IMR-90 (cell line): ENCODE measurements at regions not wholly inside any gene's neighbourhood (a gene's known extent, or its start where the extent isn't known, plus 50 kb on each side); places are given as distances from the start of the nearest gene placed in this dataset.

ENCODE experiments used
- ATAC-seq: fragments of 200-7000 bp; cut with Tn5 transposase; 2 replicates; pipeline ENCODE4 v1.9.1; 2020; ENCODE audit warnings: low read depth, mild to moderate bottlenecking, moderate library complexity
- BruUV-seq: library from RNA; stranded (reverse); fragments of 400-500 nt; replicated peaks from 2 replicates; lab custom pipeline; 2021; lab: Mats Ljungman, UMichigan
- CTCF ChIA-PET: fragments of 300-600 bp; formaldehyde crosslinking; extraction: SDS; loops from one replicate; lab custom pipeline; 2021; ENCODE audit warnings: antibody characterized with exemption; lab: Yijun Ruan, JAX
- POLR2A ChIA-PET: fragments of 300-600 bp; sonication (Branson Sonifier 250); formaldehyde crosslinking; loops from one replicate; lab custom pipeline; 2022; ENCODE audit warnings: antibody characterized with exemption; ENCODE audit not compliant: unreplicated experiment; lab: Charles Lee
- DNase-seq: peaks from one replicate; pipeline ENCODE4 v3.0.0; 2013
- H2AFZ ChIP-seq: replicated peaks from 2 replicates; pipeline ENCODE3; 2013; ENCODE audit warnings: low read length, mild to moderate bottlenecking; ENCODE audit not compliant: poor library complexity
- H2AK5ac ChIP-seq: 2 replicates; pipeline ENCODE4 v1.6.1; 2013; ENCODE audit warnings: low read depth, low read length, inconsistent platforms
- H2AK9ac ChIP-seq: replicated peaks from 2 replicates; pipeline ENCODE3; 2013; ENCODE audit warnings: mild to moderate bottlenecking, low read depth, low read length, moderate library complexity; ENCODE audit not compliant: poor library complexity
- H2BK120ac ChIP-seq: 2 replicates; pipeline ENCODE4 v1.6.1; 2013; ENCODE audit warnings: low read depth, low read length, inconsistent platforms
- H2BK15ac ChIP-seq: 3 replicates; pipeline ENCODE4 v1.6.1; 2013; ENCODE audit warnings: low read depth, low read length, inconsistent platforms
- H2BK20ac ChIP-seq: 2 replicates; pipeline ENCODE4 v1.6.1; 2013; ENCODE audit warnings: low read depth, mild to moderate bottlenecking, inconsistent platforms, low read length, moderate library complexity
- H2BK5ac ChIP-seq: 2 replicates; pipeline ENCODE4 v1.6.1; 2013; ENCODE audit warnings: mild to moderate bottlenecking, low read depth, low read length, inconsistent platforms; ENCODE audit not compliant: poor library complexity, severe bottlenecking
- H3K14ac ChIP-seq: replicated peaks from 2 replicates; pipeline ENCODE4 v1.6.1; 2013; ENCODE audit warnings: low read depth, low read length, inconsistent platforms
- H3K18ac ChIP-seq: 2 replicates; pipeline ENCODE4 v1.6.1; 2013; ENCODE audit warnings: low read depth, low read length, control low read depth
- H3K23ac ChIP-seq: 2 replicates; pipeline ENCODE4 v1.6.1; 2013; ENCODE audit warnings: low read depth, low read length, inconsistent platforms
- H3K27ac ChIP-seq: 2 replicates; pipeline ENCODE4 v1.5.1; 2013; ENCODE audit warnings: mild to moderate bottlenecking, control low read depth, low read length; ENCODE audit not compliant: insufficient read depth
- H3K27me3 ChIP-seq: 2 replicates; pipeline ENCODE4 v1.6.1; 2013; ENCODE audit warnings: low read length; ENCODE audit not compliant: control insufficient read depth, insufficient read depth
- H3K36me3 ChIP-seq: 2 replicates; pipeline ENCODE4 v1.6.1; 2013; ENCODE audit warnings: low read length, mixed read lengths; ENCODE audit not compliant: control insufficient read depth, insufficient read depth
- H3K4ac ChIP-seq: 2 replicates; pipeline ENCODE4 v1.6.1; 2013; ENCODE audit warnings: low read depth, low read length, inconsistent platforms
- H3K4me1 ChIP-seq: 2 replicates; pipeline ENCODE4 v1.6.1; 2013; ENCODE audit warnings: low read length, mixed read lengths; ENCODE audit not compliant: control insufficient read depth, insufficient read depth
- H3K4me2 ChIP-seq: 2 replicates; pipeline ENCODE4 v1.6.1; 2013; ENCODE audit warnings: low read depth, mild to moderate bottlenecking, control low read depth, low read length, moderate library complexity
- H3K4me3 ChIP-seq: 2 replicates; pipeline ENCODE4 v1.5.1; 2013; ENCODE audit warnings: low read depth, mild to moderate bottlenecking, control low read depth, low read length, moderate library complexity; ENCODE audit not compliant: insufficient read depth
- H3K56ac ChIP-seq: 2 replicates; pipeline ENCODE4 v1.6.1; 2013; ENCODE audit warnings: low read length, inconsistent platforms; ENCODE audit not compliant: insufficient read depth; ENCODE audit errors: extremely low read depth
- H3K79me1 ChIP-seq, 2 experiments: 2 replicates each; pipeline ENCODE4 v1.6.1; 2013; ENCODE audit warnings: low read length in 2 of 2, inconsistent platforms in 1 of 2, low read depth in 1 of 2
- H3K9ac ChIP-seq: 2 replicates; pipeline ENCODE4 v1.6.1; 2013; ENCODE audit warnings: low read depth, low read length, control low read depth
- H3K9me1 ChIP-seq: 2 replicates; pipeline ENCODE4 v1.6.1; 2013; ENCODE audit warnings: low read length, inconsistent platforms; ENCODE audit not compliant: insufficient read depth
- H3K9me3 ChIP-seq: 2 replicates; pipeline ENCODE4 v1.6.1; 2013; ENCODE audit warnings: low read length; ENCODE audit not compliant: control insufficient read depth, insufficient read depth
- H4K20me1 ChIP-seq: 2 replicates; pipeline ENCODE4 v1.6.1; 2013; ENCODE audit warnings: low read length, inconsistent platforms; ENCODE audit not compliant: insufficient read depth
- H4K5ac ChIP-seq: 2 replicates; pipeline ENCODE4 v1.6.1; 2013; ENCODE audit warnings: mild to moderate bottlenecking, low read depth, low read length, control low read depth
- H4K8ac ChIP-seq, 2 experiments: 2 replicates each; pipeline ENCODE4 v1.6.1; 2013; ENCODE audit warnings: low read depth in 2 of 2, low read length in 2 of 2, control low read depth in 1 of 2, inconsistent platforms in 1 of 2
- H4K91ac ChIP-seq: 2 replicates; pipeline ENCODE4 v1.6.1; 2013; ENCODE audit warnings: low read depth, low read length, inconsistent platforms; ENCODE audit not compliant: insufficient read depth
- BHLHE40 ChIP-seq: fragments of 150-350 bp; IDR thresholded peaks from 2 replicates; pipeline ENCODE4 v1.6.1; 2016; ENCODE audit warnings: mild to moderate bottlenecking, low read depth, low read length
- CEBPB ChIP-seq: IDR thresholded peaks from 2 replicates; pipeline ENCODE4 v1.6.1; 2012; ENCODE audit warnings: low read depth, low read length, improper control_type of control experiment
- CHD1 ChIP-seq: IDR thresholded peaks from 2 replicates; pipeline ENCODE4 v1.6.1; 2012; ENCODE audit warnings: low read depth, low read length, improper control_type of control experiment
- FOS ChIP-seq: fragments of 150-350 bp; IDR thresholded peaks from 2 replicates; pipeline ENCODE4 v1.6.1; 2016; ENCODE audit warnings: low read depth, low read length
- MAFK ChIP-seq: IDR thresholded peaks from 2 replicates; pipeline ENCODE4 v1.6.1; 2012; ENCODE audit warnings: low read depth, low read length, improper control_type of control experiment
- MAZ ChIP-seq: IDR thresholded peaks from 2 replicates; pipeline ENCODE4 v1.6.1; 2012; ENCODE audit warnings: low read depth, mild to moderate bottlenecking, low read length, improper control_type of control experiment, moderate library complexity, borderline replicate concordance
- MXI1 ChIP-seq: IDR thresholded peaks from 2 replicates; pipeline ENCODE4 v1.6.1; 2012; ENCODE audit warnings: low read depth, mild to moderate bottlenecking, low read length, moderate library complexity, borderline replicate concordance
- NFE2L2 ChIP-seq: fragments of 150-350 bp; IDR thresholded peaks from 2 replicates; pipeline ENCODE4 v1.6.1; 2016; ENCODE audit warnings: low read depth, mild to moderate bottlenecking, low read length
- POLR2A ChIP-seq: IDR thresholded peaks from 2 replicates; pipeline ENCODE4 v1.6.1; 2012; ENCODE audit warnings: mild to moderate bottlenecking, low read depth, low read length
- RAD21 ChIP-seq: IDR thresholded peaks from 2 replicates; pipeline ENCODE4 v1.6.1; 2012; ENCODE audit warnings: low read length, improper control_type of control experiment
- RCOR1 ChIP-seq: IDR thresholded peaks from 2 replicates; pipeline ENCODE4 v1.6.1; 2012; ENCODE audit warnings: mild to moderate bottlenecking, low read length, improper control_type of control experiment; ENCODE audit not compliant: insufficient replicate concordance
- RFX5 ChIP-seq: IDR thresholded peaks from 2 replicates; pipeline ENCODE4 v1.8.0; 2012; ENCODE audit warnings: low read depth, mild to moderate bottlenecking, low read length, moderate library complexity
- SMC3 ChIP-seq: fragments of 150-350 bp; IDR thresholded peaks from 2 replicates; pipeline ENCODE4 v1.6.1; 2016; ENCODE audit warnings: low read depth, mild to moderate bottlenecking, antibody characterized with exemption, low read length, moderate library complexity
- USF2 ChIP-seq: fragments of 150-350 bp; IDR thresholded peaks from 2 replicates; pipeline ENCODE4 v1.6.1; 2017; ENCODE audit warnings: mild to moderate bottlenecking, antibody characterized with exemption, low read length, low read depth
- WGBS, 2 experiments: methylation state at CpG; one replicate each; pipeline versions ENCODE4 v1.1.5 to v1.1.7; 2013; ENCODE audit warnings: missing lambda C conversion rate in 2 of 2; ENCODE audit not compliant: insufficient read length in 1 of 2; ENCODE audit errors: extremely low coverage in 2 of 2; 5-methylcytosine and 5-hydroxymethylcytosine counted together
- dilution Hi-C: fragments of 300-500 bp; cut with HindIII; formaldehyde crosslinking; loops from one replicate; pipeline ENCODE4 v1.14.3; 2018; ENCODE audit warnings: low sequenced_read_pairs; ENCODE audit not compliant: unreplicated experiment
- in situ Hi-C: fragments of 300-500 bp; cut with MboI; formaldehyde crosslinking; loops from 3 replicates; pipeline ENCODE4 v1.14.3; 2019; ENCODE audit warnings: low sequenced_read_pairs, inconsistent platforms, mixed read lengths
- intact Hi-C: fragments of 100-400 bp; cut with micrococcal nuclease; formaldehyde crosslinking; loops from 2 replicates; pipeline ENCODE4 v1.10.0; 2022
- TF ChIP-seq, protein P1 (sequence below): conservative IDR thresholded peaks from 2 replicates; pipeline ENCODE4 v1.5.1; 2012; ENCODE audit warnings: mild to moderate bottlenecking, low read depth, low read length, improper control_type of control experiment
- TF ChIP-seq, protein P2 (sequence below): fragments of 150-350 bp; IDR thresholded peaks from 2 replicates; pipeline ENCODE4 v1.6.1; 2016; ENCODE audit warnings: low read depth, mild to moderate bottlenecking, low read length, moderate library complexity, borderline replicate concordance

DNA sequence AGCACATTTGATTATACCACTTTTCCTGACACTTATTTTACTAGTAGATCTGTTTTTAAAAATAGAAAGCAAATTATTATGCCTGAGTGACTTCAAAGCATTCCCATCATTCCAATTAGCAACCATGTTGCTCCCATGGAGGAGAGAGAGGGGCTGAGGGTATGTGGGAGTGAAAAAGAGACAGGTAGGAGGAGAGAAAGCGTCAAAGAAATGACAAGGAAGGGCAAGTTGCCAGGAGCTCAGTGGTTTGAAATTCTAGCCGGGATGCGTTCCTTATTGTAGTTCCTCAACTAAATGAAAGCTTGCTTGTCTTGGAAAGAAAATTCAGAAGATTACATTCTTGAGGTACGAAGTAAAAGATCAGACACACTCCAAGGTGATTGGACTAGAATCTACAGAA lies 92.4 kb upstream of the PKP2 start:
- H3K79me1 ChIP-seq, result no peaks in the 10 kb centered on the region
- no peak for DNase-seq
- no peaks in the 10 kb centered on the region for H3K27me3 ChIP-seq
- no peak overlapping the region for H3K9ac ChIP-seq
- no peak for TF ChIP-seq RAD21
- TF ChIP-seq NFE2L2, result no peak
- no peak for TF ChIP-seq RFX5
- no peak for TF ChIP-seq CHD1
- no peak for TF ChIP-seq RCOR1
- no peak for TF ChIP-seq BHLHE40
- no peak for TF ChIP-seq FOS
- TF ChIP-seq, protein P1, sequence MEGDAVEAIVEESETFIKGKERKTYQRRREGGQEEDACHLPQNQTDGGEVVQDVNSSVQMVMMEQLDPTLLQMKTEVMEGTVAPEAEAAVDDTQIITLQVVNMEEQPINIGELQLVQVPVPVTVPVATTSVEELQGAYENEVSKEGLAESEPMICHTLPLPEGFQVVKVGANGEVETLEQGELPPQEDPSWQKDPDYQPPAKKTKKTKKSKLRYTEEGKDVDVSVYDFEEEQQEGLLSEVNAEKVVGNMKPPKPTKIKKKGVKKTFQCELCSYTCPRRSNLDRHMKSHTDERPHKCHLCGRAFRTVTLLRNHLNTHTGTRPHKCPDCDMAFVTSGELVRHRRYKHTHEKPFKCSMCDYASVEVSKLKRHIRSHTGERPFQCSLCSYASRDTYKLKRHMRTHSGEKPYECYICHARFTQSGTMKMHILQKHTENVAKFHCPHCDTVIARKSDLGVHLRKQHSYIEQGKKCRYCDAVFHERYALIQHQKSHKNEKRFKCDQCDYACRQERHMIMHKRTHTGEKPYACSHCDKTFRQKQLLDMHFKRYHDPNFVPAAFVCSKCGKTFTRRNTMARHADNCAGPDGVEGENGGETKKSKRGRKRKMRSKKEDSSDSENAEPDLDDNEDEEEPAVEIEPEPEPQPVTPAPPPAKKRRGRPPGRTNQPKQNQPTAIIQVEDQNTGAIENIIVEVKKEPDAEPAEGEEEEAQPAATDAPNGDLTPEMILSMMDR, result no peak
- TF ChIP-seq USF2, result no peak
- no peak for TF ChIP-seq MXI1
- TF ChIP-seq, protein P2, sequence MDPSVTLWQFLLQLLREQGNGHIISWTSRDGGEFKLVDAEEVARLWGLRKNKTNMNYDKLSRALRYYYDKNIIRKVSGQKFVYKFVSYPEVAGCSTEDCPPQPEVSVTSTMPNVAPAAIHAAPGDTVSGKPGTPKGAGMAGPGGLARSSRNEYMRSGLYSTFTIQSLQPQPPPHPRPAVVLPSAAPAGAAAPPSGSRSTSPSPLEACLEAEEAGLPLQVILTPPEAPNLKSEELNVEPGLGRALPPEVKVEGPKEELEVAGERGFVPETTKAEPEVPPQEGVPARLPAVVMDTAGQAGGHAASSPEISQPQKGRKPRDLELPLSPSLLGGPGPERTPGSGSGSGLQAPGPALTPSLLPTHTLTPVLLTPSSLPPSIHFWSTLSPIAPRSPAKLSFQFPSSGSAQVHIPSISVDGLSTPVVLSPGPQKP, result no peak
- no peak for TF ChIP-seq MAZ
- no peak for TF ChIP-seq POLR2A
- no peak for TF ChIP-seq CEBPB
- no peak for TF ChIP-seq SMC3
- TF ChIP-seq MAFK, result no peak
- H3K23ac ChIP-seq, result no peak overlapping the region
- no peak overlapping the region for H2AK5ac ChIP-seq
- H3K27ac ChIP-seq, result no peak overlapping the region
- H2BK5ac ChIP-seq, result no peak overlapping the region
- WGBS, 2 experiments, result no CpG with 5 or more reads among the region's 4 CpGs
- H3K14ac ChIP-seq, result no peak overlapping the region
- no peak overlapping the region for H4K5ac ChIP-seq
- in situ Hi-C loops, result no loop called here
- H3K9me3 ChIP-seq, result peaks cover 18% of the 10 kb centered on the region
- no peak overlapping the region for H3K4ac ChIP-seq
- H3K56ac ChIP-seq, result no peak overlapping the region
- no peak overlapping the region for H3K4me2 ChIP-seq
- H4K91ac ChIP-seq, result no peak overlapping the region
- H2BK20ac ChIP-seq, result no peak overlapping the region
- intact Hi-C loops, result no loop called here
- H2AK9ac ChIP-seq, result no peak overlapping the region
- POLR2A ChIA-PET, result no interaction called here
- no peaks in the 10 kb centered on the region for H4K20me1 ChIP-seq
- H2BK15ac ChIP-seq, result no peak overlapping the region
- H2BK120ac ChIP-seq, result no peak overlapping the region
- H3K4me3 ChIP-seq, result no peak overlapping the region
- no peak overlapping the region for H3K18ac ChIP-seq
- dilution Hi-C loops, result no loop called here
- no peak for ATAC-seq
- CTCF ChIA-PET, result no interaction called here
- no peaks in the 10 kb centered on the region for H3K36me3 ChIP-seq
- no peak overlapping the region for H4K8ac ChIP-seq
- no peaks in the 10 kb centered on the region for H3K4me1 ChIP-seq
- BruUV-seq, result no TSS peak
- H2AFZ ChIP-seq, result no peak overlapping the region
- no peaks in the 10 kb centered on the region for H3K9me1 ChIP-seq
